ENCODE measurements at regions not wholly inside any gene's neighbourhood (a gene's known extent, or its start where the extent isn't known, plus 50 kb on each side); places are given as distances from the start of the nearest gene placed in this dataset.

GRCh38 chr4:181431006-181431405 lies 812.2 kb upstream of the TENM3 start (continued):
- no peak for TF ChIP-seq BATF2 (CRISPR knock-in tag; IDR thresholded peaks at IDR 0.05)
- no peak for TF ChIP-seq FOXM1 (CRISPR knock-in tag; IDR thresholded peaks at IDR 0.05)
- no peak for TF ChIP-seq KLF6 (CRISPR knock-in tag; IDR thresholded peaks at IDR 0.05)

GRCh38 chr4:181431661-181432060 lies 811.5 kb upstream of the TENM3 start:
- Histone ChIP-seq H3K4me2 (ENCODE audit: low read depth, low read length) (no peak overlapping the region), H3K9ac (ENCODE audit: insufficient read depth, low read depth, low read length) (no peak overlapping the region), H3K79me2 (ENCODE audit: insufficient read depth, low read length) (no peaks in the 10 kb centered on the region), H3K4me1 (ENCODE audit: insufficient read depth, low read length) (no peaks in the 10 kb centered on the region), H3K36me3 (replicated peaks in 1 of 2; ENCODE audit: control insufficient read depth in 1 of 2, insufficient read depth in 2 of 2, low read length in 2 of 2) (no peaks in the 10 kb centered on the region), H4K20me1 (ENCODE audit: insufficient read depth, low read length) (no peaks in the 10 kb centered on the region), H3K27ac (ENCODE audit: extremely low read length, insufficient read depth, low read length) (no peak overlapping the region), H3K4me3 (replicated peaks in 1 of 3; ENCODE audit: insufficient read depth in 1 of 3, low read depth in 2 of 3, low read length in 3 of 3) (no peak overlapping the region), H3K27me3 (ENCODE audit: control insufficient read depth in 1 of 2, insufficient read depth in 2 of 2, low read length in 2 of 2) (no peaks in the 10 kb centered on the region), H3K9me3 (ENCODE audit: low read length) (no peaks in the 10 kb centered on the region), H2AFZ (ENCODE audit: low read length) (no peak overlapping the region)
- ChIA-PET POLR2A (no interaction called here), CTCF (ENCODE audit: low intra/inter-chr PET ratio, low total read pairs) (no interaction called here)
- intact Hi-C loops (cut with micrococcal nuclease; ENCODE audit: unreplicated experiment) (no loop called here), in situ Hi-C loops (cut with HindIII; ENCODE audit: extremely low pct_ligation_motif_present, low pct_unique_long_range_greater_than_20kb) (no loop called here)
- BruUV-seq (replicated peaks), result no TSS peak
- 0% methylated on average over 3 of the region's 3 CpGs for WGBS (ENCODE audit: low lambda C conversion rate)
- ATAC-seq (no peak), FAIRE-seq (no peak), DNase-seq (ENCODE audit: low spot score) (no peak)
- no peak for TF ChIP-seq ZNF407 (CRISPR knock-in tag; IDR thresholded peaks at IDR 0.05; ENCODE audit: not compliant biosample characterization)
- TF ChIP-seq ZNF841 (CRISPR knock-in tag; IDR thresholded peaks at IDR 0.05; ENCODE audit: borderline replicate concordance), result no peak
- no peak for TF ChIP-seq HINFP (CRISPR knock-in tag; IDR thresholded peaks at IDR 0.05; ENCODE audit: low read depth)
- no peak for TF ChIP-seq FUBP1 (CRISPR knock-in tag; IDR thresholded peaks at IDR 0.05; ENCODE audit: borderline replicate concordance)
- no peak for TF ChIP-seq ZNF17 (CRISPR knock-in tag; IDR thresholded peaks at IDR 0.05)

Data from HepG2 (cell line).